HUES6 (cell line): ENCODE measurements at regions not wholly inside any gene's neighbourhood (a gene's known extent, or its start where the extent isn't known, plus 50 kb on each side); places are given as distances from the start of the nearest gene placed in this dataset.
A peak's percentile ranks its signal among the peaks of the same experiment; 100 is the strongest.

ENCODE experiments used
- H3K27ac ChIP-seq: 2 replicates; pipeline ENCODE4 v1.7.0; 2013; ENCODE audit warnings: low read depth, mild to moderate bottlenecking, low read length, inconsistent platforms
- H3K27me3 ChIP-seq: 2 replicates; pipeline ENCODE4 v1.6.1; 2013; ENCODE audit warnings: low read length; ENCODE audit not compliant: control insufficient read depth, insufficient read depth
- H3K36me3 ChIP-seq: 2 replicates; pipeline ENCODE4 v1.6.1; 2013; ENCODE audit warnings: low read length; ENCODE audit not compliant: control insufficient read depth, insufficient read depth
- H3K4me1 ChIP-seq: 2 replicates; pipeline ENCODE4 v1.6.1; 2013; ENCODE audit warnings: low read length; ENCODE audit not compliant: control insufficient read depth, insufficient read depth
- H3K4me3 ChIP-seq: 2 replicates; pipeline ENCODE4 v1.5.1; 2013; ENCODE audit warnings: low read depth, low read length
- H3K9ac ChIP-seq: one replicate; pipeline ENCODE4 v1.6.1; 2013; ENCODE audit warnings: mild to moderate bottlenecking, low read length
- H3K9me3 ChIP-seq: 2 replicates; pipeline ENCODE4 v1.6.1; 2013; ENCODE audit warnings: low read depth, low read length; ENCODE audit not compliant: control insufficient read depth, insufficient read depth

GRCh38 chr2:196360650-196361049 is 189.3 kb upstream of the STK17B start:
- Histone ChIP-seq H3K4me1 (peaks cover 2% of the 10 kb centered on the region; the same call in 1 of the 2 replicates), H3K9ac (no peak overlapping the region), H3K27me3 (peaks cover 4% of the 10 kb centered on the region; the same call in 1 of the 2 replicates), H3K4me3 (no peak overlapping the region), H3K9me3 (no peaks in the 10 kb centered on the region), H3K36me3 (no peaks in the 10 kb centered on the region), H3K27ac (no peak overlapping the region)

- H3K9me3 ChIP-seq = no peaks in the 10 kb centered on the region
- no peak overlapping the region for H3K9ac ChIP-seq
- H3K27me3 ChIP-seq = peaks cover 3% of the 10 kb centered on the region; the same call in 1 of the 2 replicates
- no peaks in the 10 kb centered on the region for H3K4me1 ChIP-seq
- no peaks in the 10 kb centered on the region for H3K36me3 ChIP-seq
- H3K4me3 ChIP-seq = no peak overlapping the region
- H3K27ac ChIP-seq = no peak overlapping the region
Measured at GRCh38 chr2:196361606-196362326, 190.4 kb upstream of the STK17B start.

- Histone ChIP-seq H3K4me1 (no peaks in the 10 kb centered on the region), H3K9ac (no peak overlapping the region), H3K27ac (no peak overlapping the region), H3K36me3 (no peaks in the 10 kb centered on the region), H3K9me3 (0 out of 2 replicates have a peak, but pooled peaks cover under 1% of the 10 kb centered on the region), H3K4me3 (no peak overlapping the region), H3K27me3 (no peaks in the 10 kb centered on the region)
Measured at GRCh38 chr2:196362973-196363549, 191.7 kb upstream of the STK17B start.

- Histone ChIP-seq H3K9me3 (0 out of 2 replicates have a peak, but pooled peaks cover 6% of the 10 kb centered on the region), H3K27me3 (no peaks in the 10 kb centered on the region), H3K4me1 (no peaks in the 10 kb centered on the region; the same call in 1 of the 2 replicates), H3K27ac (no peak overlapping the region), H3K9ac (no peak overlapping the region), H3K4me3 (no peak overlapping the region), H3K36me3 (no peaks in the 10 kb centered on the region)
Measured at GRCh38 chr2:196365145-196365544, 193.8 kb upstream of the STK17B start.

- H3K27ac ChIP-seq = no peak overlapping the region
- no peaks in the 10 kb centered on the region for H3K27me3 ChIP-seq
- no peak overlapping the region for H3K9ac ChIP-seq
- 0 out of 2 replicates have a peak, but pooled peaks cover 6% of the 10 kb centered on the region for H3K9me3 ChIP-seq
- H3K36me3 ChIP-seq = no peaks in the 10 kb centered on the region
- H3K4me1 ChIP-seq = peaks cover 7% of the 10 kb centered on the region; the same call in 1 of the 2 replicates
- no peak overlapping the region for H3K4me3 ChIP-seq
Measured at GRCh38 chr2:196365923-196366322, 194.5 kb upstream of the STK17B start.

- 0 out of 2 replicates have a peak, but pooled peaks cover 6% of the 10 kb centered on the region for H3K9me3 ChIP-seq
- H3K4me3 ChIP-seq = no peak overlapping the region
- H3K9ac ChIP-seq = no peak overlapping the region
- H3K4me1 ChIP-seq = peaks cover 7% of the 10 kb centered on the region; the same call in 1 of the 2 replicates
- no peak overlapping the region for H3K27ac ChIP-seq
- no peaks in the 10 kb centered on the region for H3K36me3 ChIP-seq
- H3K27me3 ChIP-seq = no peaks in the 10 kb centered on the region
Measured at GRCh38 chr2:196367633-196368032, 196.3 kb upstream of the STK17B start.

- H3K9me3 ChIP-seq = 0 out of 2 replicates have a peak, but pooled peaks cover 6% of the 10 kb centered on the region
- no peak overlapping the region for H3K9ac ChIP-seq
- H3K36me3 ChIP-seq = no peaks in the 10 kb centered on the region
- no peak overlapping the region for H3K27ac ChIP-seq
- H3K4me3 ChIP-seq = no peak overlapping the region
- peaks cover 7% of the 10 kb centered on the region; the same call in 1 of the 2 replicates for H3K4me1 ChIP-seq
- H3K27me3 ChIP-seq = no peaks in the 10 kb centered on the region
Measured at GRCh38 chr2:196368546-196369225, 197.3 kb upstream of the STK17B start.

- Histone ChIP-seq H3K36me3 (no peaks in the 10 kb centered on the region), H3K27me3 (no peaks in the 10 kb centered on the region), H3K9me3 (0 out of 2 replicates have a peak, but pooled peaks cover 6% of the 10 kb centered on the region), H3K9ac (peak overlapping the region; percentile 45), H3K4me3 (no peak overlapping the region), H3K4me1 (peaks cover 7% of the 10 kb centered on the region; the same call in 1 of the 2 replicates), H3K27ac (no peak overlapping the region)
Measured at GRCh38 chr2:196369967-196370366, 198.6 kb upstream of the STK17B start.

- Histone ChIP-seq H3K27me3 (no peaks in the 10 kb centered on the region), H3K27ac (no peak overlapping the region), H3K36me3 (no peaks in the 10 kb centered on the region), H3K4me3 (no peak overlapping the region), H3K4me1 (peaks cover 7% of the 10 kb centered on the region; the same call in 1 of the 2 replicates), H3K9ac (no peak overlapping the region), H3K9me3 (0 out of 2 replicates have a peak, but pooled peaks cover 6% of the 10 kb centered on the region)
Measured at GRCh38 chr2:196370381-196370780, 199.0 kb upstream of the STK17B start.

- Histone ChIP-seq H3K4me3 (no peak overlapping the region), H3K9ac (no peak overlapping the region), H3K36me3 (no peaks in the 10 kb centered on the region), H3K4me1 (peaks cover 7% of the 10 kb centered on the region; the same call in 1 of the 2 replicates), H3K27me3 (no peaks in the 10 kb centered on the region), H3K9me3 (0 out of 2 replicates have a peak, but pooled peaks cover 6% of the 10 kb centered on the region), H3K27ac (no peak overlapping the region)
Measured at GRCh38 chr2:196372276-196372809, 201.0 kb upstream of the STK17B start.
